ACHN (cell line): ENCODE measurements at regions not wholly inside any gene's neighbourhood (a gene's known extent, or its start where the extent isn't known, plus 50 kb on each side); places are given as distances from the start of the nearest gene placed in this dataset.
A peak's percentile ranks its signal among the peaks of the same experiment; 100 is the strongest.

Source experiments
- DNase-seq: peaks from one replicate; pipeline ENCODE4 v3.0.0-alpha.2; 2015
- in situ Hi-C: cut with HindIII; loops from 2 replicates; pipeline ENCODE4 v1.10.0; 2017; ENCODE audit warnings: low sequenced_read_pairs, low pct_ligation_motif_present, low pct_unique_long_range_greater_than_20kb

DNA sequence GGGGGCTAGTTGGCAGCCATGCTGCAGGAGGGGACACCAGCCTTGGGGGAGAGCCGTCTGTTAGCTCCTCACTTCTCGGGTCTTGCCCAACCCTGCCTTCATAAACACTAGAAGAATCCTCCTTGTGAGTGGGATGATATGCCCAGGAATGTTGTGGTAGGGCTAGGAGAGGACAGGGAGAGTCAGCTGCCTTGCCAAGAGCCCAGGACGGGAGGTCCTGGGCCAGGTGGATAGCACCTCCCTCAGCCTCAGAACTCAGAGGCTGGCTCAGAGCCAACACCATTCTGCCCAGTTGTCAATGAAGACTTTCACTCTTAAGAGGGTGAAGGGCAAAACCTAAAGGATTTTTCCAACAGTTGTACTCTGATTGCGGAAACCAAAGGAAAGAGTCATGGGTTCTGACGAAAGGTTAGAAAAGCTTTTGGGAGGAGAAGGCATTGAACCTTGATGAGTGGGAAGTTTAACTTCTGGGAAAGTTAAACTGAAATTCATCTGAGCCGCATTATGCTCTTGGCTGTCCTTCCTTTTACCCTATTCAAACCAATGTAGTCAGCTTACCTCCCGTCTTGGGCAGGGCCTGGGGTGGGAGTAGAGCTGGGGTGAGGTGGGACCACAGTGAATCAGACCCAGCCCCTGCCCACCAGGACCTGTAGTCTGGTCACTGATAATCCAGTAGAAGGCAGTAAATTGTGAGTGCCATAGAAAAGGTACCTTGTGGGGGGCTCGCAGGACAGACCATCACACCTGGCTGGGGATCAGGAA is 81.9 kb downstream of the FAM43A start:
- DNase-seq = no peak
- in situ Hi-C loops = no loop called here

DNA sequence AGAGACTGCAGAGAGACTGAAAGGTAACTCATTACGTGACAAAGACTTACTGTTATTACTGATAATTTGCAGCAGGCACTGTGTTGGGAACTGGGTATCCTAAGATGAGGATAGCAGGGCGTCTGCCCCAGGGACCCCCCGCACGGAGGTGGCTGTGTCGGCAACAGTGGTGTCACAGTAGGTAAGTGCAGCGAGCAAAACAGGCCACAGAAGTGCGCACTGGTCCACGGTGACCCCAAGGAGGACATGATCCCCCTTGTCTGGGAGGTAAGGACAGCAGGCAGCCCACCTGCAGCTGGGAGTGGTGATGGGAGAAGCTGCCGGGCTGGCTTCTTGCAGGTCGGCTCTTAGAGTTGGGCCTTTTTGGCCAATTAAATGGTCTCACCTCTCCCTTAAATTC is 82.9 kb downstream of the FAM43A start:
- in situ Hi-C loops = no loop called here
- no peak for DNase-seq

DNA sequence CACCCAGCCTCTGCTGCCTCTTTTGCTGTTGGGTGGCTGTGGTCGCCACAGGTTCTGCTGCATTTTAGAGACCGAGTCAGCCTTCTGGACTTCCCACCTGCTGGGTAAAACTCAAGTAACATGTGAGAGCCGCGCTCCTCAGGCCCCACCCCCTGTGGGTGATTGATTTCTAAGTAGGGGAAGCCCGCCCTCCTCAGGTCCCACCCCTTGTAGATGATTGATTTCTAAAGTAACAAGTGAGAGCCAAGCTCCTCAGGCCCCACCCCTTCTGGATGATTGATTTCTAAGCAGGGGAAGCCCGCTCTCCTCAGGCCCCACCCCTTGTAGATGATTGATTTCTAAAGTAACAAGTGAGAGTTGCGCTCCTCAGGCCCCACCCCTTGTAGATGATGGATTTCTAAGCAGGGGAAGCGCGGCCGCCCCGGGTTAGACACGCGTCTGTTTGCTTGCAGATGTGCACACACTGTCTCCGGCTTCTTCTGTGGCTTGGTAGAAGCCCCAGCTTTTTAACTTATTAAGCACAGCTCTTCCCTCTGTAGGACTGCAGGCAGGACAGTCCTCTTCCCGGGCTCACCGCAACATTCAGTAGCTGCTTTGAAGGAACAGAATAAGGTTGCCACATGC is 83.4 kb downstream of the FAM43A start:
- in situ Hi-C loops = no loop called here

DNA sequence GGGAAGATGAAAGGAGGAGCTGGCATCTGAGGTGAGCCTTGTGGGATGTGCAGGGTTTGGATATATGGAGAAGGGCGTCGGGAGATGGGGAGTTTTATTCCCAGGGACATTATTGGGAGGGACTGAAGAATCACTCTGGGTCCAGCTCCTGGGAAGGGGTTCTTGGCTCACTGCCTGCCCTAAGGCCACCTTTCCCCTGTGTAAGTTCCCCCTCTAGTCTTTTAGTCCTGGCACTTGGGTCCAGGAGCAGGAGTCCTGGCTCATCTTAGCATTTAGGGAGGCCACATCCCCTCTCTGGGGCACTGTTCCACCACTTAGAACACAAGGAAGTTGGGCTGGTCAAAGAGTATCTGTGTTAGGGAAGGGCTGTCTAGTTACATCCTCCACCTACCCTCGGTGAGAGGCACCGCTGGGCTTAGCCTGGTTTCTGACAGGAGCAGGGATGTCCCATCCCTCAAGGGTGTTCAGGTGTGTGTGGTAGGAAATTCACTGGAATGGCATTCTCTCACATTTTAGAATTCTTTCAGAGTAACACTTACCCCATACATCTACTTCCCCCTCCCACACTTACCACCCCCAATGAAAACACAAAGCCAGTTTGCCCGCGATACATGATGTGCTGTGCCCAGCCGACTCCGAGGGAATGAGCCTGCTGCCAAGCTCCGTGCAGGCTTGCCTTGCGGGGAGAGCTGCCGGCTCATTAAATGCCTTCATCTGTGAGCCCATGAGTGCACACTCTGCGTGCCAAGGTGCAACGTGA is 86.7 kb downstream of the FAM43A start:
- in situ Hi-C loops = no loop called here
- DNase-seq = no peak

More for the DNA sequence above, 83.4 kb downstream of the FAM43A start:
- peak; percentile 95 for DNase-seq

DNA sequence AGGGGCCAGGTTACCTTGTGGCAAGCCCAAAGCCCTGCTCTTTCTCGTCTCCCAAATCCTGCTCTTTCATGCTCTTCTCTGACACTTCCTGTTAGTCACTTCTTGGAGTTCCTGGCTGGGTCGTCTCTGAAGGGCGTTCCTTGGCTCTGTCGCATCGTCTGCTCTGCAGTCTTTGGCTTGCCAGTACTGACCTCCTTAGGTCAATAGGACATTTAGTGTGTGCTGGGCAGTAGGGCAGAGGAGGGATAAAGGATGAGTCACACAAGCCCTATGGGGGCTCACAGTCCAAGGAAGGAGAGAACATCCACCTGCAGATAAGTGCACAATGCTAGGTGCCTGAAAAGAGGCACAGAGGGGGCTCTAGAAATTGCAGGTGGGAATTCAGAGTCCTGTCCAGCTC is 87.5 kb downstream of the FAM43A start:
- DNase-seq = no peak
- in situ Hi-C loops = no loop called here

GRCh38 chr3:194773771-194774455 is 88.2 kb downstream of the FAM43A start:
- no peak for DNase-seq
- in situ Hi-C loops = no loop called here

DNA sequence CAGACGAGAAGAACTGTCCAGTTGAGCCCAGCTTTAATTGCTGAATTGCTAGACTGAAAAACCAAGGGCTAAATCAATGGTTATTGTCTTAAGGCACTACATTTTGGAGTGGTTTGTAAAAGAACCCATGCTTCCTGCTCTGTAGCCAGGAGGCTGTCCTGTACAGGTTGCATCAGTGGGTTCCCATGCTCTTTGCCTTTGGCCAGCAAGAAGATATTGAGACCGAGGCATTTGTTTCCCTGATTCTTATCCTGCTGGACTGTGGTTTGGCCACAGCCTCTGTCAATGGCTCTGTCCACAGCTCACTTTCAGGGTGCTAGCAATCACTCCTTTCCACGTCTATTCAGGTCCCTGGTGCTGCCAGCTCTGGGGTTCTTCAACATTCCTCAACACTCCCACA is 89.6 kb downstream of the FAM43A start:
- in situ Hi-C loops = no loop called here
- DNase-seq = no peak

- no peak for DNase-seq
- in situ Hi-C loops = no loop called here
Observed at GRCh38 chr3:194775731-194776130, 90.0 kb downstream of the FAM43A start.

DNA sequence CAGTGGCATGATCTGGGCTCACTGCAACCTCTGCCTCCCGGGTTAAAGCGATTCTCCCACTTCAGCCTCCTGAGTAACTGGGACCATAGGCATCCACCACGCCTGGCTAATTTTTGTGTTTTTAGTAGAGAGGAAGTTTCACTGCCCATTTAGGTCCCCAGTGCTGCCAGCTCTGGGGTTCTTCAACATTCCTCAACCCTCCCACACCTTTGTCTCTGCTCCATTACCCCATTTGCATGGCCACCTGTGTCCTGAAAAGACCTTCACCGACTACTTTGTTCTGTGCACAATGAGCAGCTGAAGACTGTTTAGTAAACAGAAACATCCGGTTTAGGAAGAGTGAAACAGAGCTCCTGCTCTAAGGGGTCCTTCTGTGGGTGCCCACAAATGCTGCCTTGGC is 92.0 kb downstream of the FAM43A start:
- DNase-seq = no peak
- in situ Hi-C loops = no loop called here

GRCh38 chr3:194779729-194780224 is 94.1 kb downstream of the FAM43A start:
- peak; percentile 15 for DNase-seq
- in situ Hi-C loops = no loop called here

DNA sequence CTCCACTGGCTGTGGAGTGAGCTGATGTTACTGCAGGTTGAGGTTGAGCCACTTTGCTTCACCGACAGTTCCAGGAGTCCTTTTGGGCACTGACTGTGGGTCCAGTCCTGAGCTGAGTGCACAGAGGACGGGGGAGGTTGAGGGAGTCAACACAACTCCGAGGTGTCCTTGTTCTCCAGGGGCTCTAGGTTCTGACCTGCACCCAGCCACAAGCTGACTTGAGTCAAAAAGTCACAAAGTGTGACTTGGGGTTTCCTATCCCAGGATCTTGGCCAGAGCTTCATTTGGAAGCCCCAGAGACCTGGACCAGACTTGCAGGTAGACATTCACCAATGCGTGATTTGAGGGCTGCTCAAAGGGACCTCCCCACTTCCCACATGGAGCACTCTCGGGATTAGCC is 95.0 kb downstream of the FAM43A start:
- in situ Hi-C loops = no loop called here
- DNase-seq = no peak

DNA sequence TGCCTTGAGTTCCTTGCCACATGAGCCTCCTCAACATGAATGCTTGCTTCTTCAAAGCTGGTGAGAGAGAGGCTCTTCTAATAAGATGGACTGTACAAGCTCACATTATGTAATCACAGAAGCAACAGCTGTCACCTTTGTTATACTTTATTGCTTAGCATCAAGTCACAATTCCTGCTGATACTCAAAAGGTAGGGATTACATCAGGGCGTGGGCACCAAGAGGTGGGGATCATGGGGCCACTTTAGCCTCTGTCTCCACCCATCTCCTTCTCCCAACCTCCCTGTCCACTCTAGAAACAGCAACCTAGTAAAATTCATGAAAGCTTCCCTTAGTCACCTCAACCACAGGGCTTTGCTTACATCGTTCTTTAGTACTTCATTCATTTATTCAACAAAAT is 95.9 kb downstream of the FAM43A start:
- DNase-seq = no peak
- in situ Hi-C loops = no loop called here

DNA sequence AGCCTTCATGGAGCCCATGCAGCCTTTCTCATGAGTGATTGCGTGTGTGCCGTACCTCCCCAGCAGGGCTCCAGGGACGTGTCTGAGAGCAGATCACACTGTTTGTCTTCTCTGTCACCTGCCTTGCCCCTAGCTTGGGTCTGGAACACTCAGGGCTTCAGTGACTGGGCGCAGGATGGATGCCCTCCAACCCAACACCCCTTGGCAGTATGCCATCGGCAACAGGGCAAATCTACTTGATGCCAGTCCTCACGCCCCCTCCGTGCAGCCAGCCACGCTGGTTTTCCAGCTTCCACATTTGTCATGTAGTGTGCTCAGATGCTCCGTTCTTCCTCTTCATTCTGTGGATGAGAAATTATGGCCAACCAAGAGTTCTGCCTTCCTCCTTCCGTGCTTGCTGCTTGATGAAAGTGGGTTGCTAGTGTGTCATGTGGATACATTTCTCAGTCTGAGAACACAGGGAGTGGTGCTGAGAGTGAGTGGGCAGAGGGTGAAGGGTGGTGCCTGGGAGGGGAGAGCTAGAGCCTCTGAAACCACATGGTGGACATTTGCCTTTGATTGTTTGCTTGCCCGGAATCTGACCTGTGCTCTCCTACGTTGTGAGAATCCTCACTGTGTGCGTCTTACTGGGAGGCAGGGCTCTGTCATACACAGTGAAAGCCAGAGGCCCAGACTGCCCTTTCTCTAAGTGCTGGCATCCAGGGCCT is 97.2 kb downstream of the FAM43A start:
- in situ Hi-C loops = no loop called here
- DNase-seq = no peak

DNA sequence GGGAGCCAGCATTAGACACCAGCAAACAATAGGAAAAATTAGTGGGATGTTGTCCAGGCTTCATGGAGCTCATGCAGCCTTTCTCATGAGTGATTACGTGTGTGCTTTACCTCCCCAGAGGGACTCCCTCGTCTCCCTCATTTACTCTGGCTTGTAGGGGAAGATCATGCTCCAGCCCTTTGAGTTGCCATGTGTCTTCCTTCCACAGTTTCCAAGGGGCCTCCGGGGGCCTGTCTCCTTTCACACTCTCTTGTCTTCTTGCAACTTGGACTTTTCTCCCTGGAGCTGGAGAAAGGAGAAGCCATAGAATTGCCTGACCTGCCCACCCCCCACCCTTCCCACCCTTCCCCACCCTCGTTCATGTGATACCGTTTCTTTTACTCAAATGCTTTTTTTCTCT is 98.7 kb downstream of the FAM43A start:
- in situ Hi-C loops = no loop called here
- no peak for DNase-seq

DNA sequence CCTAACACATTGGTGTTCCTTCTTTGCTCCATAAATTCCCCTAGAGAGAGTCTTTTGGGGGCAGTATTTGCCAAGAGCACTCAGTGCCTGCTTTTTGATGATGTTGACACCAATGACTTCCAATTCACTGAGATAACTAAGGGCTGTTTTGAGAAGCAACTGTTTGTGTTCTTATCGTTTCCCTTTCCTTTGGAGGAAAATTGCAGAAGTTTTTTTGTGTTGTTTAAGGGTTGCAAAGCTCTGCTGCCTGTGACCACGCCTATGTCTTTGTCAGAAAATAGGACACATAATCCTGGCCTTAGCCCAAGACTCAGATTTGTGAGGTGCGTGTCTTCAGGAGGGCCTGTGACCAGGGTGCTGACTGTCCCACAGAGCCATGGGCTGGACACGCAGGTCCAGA is 99.6 kb downstream of the FAM43A start:
- in situ Hi-C loops = no loop called here
- no peak for DNase-seq

GRCh38 chr3:194787072-194787471 is 101.4 kb downstream of the FAM43A start:
- DNase-seq = no peak
- in situ Hi-C loops = no loop called here

GRCh38 chr3:194787650-194788049 is 102.0 kb downstream of the FAM43A start:
- in situ Hi-C loops = no loop called here
- no peak for DNase-seq

DNA sequence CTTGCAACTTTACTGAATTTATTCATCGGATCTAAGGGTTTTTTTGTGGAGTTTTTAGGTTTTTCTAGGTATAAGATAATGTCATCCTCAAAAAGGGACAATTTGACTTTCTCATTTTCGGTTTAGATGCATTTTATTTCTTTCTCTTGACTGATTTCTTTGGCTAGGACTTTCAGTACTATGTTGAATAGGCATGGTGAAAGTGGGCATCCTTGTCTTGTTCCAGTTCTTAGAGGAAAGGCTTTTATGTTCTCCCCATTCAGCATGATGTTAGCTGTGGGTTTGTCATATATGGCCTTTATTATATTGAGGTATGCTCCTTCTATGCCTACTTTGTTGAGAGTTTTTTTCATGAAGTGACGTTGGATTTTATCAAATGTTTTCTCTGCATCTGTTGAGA is 106.7 kb downstream of the FAM43A start:
- in situ Hi-C loops = no loop called here

More for the DNA sequence above, 106.7 kb downstream of the FAM43A start:
- no peak for DNase-seq
